ENCODE measurements at regions not wholly inside any gene's neighbourhood (a gene's known extent, or its start where the extent isn't known, plus 50 kb on each side); places are given as distances from the start of the nearest gene placed in this dataset.
"Not testable (repeated sequence)": the region's sequence is repeated elsewhere in the genome, so short reads cannot be mapped to it uniquely, and the experiment has no call there.

DNA sequence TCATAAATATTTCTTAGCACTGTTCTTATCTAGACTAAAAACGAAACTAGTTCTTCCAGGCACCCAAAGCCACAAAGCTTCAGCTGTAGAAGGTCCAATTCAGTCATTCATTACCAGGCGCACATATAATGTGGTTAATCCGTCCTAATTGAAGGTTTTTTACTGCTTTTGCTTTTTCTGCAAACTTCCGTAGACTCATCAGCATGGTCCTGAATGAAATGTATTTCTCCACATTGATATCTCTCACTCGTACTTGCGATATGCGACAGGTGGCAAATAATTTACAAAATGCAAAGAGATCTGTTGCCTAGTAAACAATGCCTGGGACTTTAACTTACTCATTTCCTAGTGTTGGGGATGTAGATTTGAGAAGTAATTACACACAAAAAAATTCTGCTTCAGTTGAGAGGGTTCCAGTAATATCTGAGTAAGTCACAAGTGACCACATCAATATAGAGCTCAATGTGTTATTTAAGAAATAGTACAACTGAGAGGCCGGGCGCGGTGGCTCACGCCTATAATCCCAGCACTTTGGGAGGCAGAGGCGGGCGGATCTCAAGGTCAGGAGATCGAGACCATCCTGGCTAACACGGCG is 75.0 kb upstream of the MBNL1 start:
- no peak for DNase-seq (ENCODE audit: low read depth in 2 of 2)

GRCh38 chr3:152195206-152195605 is 73.5 kb upstream of the MBNL1 start:
- DNase-seq (ENCODE audit: low read depth in 2 of 2): no peak

DNA sequence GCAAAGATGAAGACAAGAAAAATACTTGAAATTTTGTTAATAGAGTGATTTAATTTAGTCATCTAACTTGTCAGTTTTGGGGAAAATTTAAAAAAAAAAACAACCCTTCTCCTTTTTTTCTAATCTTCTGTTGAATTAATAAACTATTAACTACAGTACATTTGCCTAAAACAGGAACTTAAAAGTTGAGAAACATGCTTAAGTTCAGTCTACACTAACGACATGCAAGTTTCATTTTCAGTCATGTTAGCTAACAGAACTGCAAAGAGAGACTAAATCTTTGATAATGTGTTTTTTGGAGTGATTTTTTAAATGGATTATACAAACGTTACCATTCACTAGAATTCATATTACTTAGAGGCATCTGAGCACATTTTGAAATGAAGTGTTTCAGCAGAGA is 71.9 kb upstream of the MBNL1 start:
- DNase-seq (ENCODE audit: low read depth in 2 of 2): no peak

DNA sequence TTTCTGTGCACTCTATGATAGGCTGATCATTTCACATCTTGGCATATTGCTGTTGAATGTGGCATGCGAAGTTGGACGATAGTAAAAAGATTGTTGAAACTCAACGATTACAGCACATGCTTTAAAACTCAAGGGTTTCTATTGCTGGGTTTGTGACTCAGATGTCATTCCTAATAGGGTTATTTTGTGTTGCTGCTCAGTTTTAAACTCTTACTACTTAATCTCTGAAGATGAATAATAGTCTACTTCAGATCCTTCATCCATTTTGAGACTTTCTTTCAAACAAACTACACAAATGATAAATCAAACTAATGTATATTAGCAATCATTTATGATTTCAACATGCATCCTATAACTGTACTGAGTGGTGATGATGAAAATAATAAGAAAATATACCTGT is 71.3 kb upstream of the MBNL1 start:
- no peak for DNase-seq (ENCODE audit: low read depth in 2 of 2)

DNA sequence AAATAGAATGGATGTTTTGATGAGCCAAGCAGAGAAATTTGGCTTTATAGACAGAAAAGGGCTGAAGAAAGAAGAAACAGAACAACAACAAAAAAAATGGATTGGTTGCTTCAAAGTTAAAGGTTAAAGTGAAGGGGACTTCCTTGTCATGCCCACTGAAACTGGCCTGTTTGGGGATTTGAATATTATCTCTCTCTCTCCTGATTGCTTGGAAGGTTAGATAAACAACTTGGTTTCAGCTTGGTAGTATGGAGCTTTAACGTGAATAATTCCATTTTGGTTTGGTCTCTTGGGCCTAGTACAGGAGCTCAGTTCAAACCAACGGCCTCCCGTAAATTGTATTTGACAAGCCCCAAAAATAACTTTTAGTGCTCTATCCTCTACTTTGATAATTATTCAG is 70.8 kb upstream of the MBNL1 start:
- no peak for DNase-seq (ENCODE audit: low read depth in 2 of 2)

DNA sequence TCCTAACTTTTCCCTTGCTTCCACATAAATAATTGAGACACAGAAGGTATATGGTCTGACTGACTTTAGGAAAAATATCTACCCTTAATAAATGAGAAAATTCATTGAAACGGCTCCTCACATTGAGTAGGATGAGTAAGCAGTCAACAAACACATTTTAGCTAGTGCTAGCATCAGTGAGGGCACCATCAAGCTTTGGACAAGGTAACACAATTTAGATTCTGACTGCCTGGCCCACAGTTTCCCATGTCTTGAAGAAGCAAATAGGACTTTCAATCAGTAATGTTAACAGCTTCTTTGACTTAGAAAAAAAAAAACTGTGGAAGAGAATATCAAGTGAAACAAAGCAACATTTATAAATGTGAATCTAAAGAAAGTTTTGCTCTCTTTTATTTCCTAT is 70.1 kb upstream of the MBNL1 start:
- DNase-seq (ENCODE audit: low read depth in 2 of 2): no peak

DNA sequence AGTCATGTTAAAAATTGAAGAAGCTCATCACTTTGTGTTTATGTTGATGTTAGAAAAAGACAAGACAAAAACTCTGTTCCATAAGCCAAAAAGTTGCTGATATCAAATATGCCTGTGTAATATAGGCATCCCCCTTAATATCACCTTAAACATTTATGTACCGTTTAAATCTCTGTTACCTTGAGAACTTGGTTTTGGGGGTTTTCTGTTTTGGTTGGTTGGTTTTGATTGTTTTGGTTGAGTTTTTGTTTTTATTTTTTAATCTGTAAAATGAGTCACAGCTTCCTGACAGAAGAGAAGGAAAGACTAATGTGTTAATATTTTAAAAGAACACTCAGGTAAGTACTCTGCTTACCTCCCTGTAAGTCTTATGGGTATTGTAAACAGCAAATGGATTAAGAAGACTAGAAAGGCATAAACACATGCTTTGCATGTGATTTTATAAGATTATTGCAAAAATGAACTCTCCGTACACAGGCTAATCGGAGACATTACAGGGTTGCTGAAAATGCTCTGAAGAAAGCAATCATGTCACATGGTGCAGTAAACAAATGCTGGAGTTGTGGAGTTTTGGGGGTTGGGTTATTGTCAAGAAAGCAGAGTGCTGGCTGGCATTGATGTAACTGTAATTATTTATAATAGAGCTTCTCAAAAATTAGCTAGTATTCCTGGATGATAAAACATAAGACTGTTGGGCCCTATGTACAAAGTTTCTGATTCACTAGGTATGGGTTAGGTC is 69.5 kb upstream of the MBNL1 start:
- no peak for DNase-seq (ENCODE audit: low read depth in 2 of 2)

DNA sequence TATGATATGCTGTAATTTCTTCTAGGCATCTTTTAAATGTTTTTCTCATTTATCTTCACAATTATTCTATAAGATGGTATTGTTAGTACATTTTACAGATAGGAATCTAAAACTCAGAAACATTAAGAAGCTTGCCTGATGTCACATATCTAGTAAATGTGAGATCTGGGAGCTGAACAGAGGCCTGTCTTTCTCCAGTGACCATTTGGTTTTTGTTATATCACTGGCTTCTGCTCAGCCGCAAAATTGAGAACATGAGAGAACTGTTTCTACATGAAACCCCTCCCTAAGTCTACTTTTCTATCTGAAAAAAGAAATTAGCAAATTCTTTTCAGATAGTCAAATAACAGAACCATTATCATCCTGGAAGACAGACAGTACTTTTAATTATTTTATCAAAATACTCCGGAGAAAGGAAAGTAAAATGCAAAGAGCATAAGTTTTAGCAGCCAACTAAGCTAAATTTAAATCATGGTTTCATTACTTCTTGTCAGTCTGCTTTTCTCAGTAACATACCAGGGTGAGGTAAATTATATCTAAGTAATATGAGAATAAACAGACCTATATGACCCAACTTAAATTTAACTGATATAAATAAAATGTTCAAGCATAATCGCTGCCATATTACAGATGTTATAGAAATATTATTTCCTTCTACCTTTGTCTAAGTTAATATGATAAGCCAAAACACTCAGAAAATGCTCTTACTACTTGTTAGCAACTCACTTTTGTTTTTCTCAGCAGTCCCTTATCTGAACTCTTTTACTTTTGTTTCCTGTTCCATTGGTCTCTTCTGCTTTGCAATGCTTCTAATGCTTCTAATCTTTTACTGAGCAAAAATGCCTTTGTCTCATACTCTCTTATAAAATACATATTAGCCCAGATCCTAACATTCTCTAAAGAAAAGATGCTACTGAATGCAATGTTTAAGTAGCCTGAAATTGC is 68.0 kb upstream of the MBNL1 start:
- DNase-seq (ENCODE audit: low read depth in 2 of 2): no peak

- no peak for DNase-seq (ENCODE audit: low read depth in 2 of 2)
Observed at GRCh38 chr3:152202976-152203626, 65.6 kb upstream of the MBNL1 start.

GRCh38 chr3:152203652-152204051 is 65.1 kb upstream of the MBNL1 start:
- no peak for DNase-seq (ENCODE audit: low read depth in 2 of 2)

GRCh38 chr3:152204218-152204617 is 64.5 kb upstream of the MBNL1 start:
- DNase-seq (ENCODE audit: low read depth in 2 of 2): no peak

DNA sequence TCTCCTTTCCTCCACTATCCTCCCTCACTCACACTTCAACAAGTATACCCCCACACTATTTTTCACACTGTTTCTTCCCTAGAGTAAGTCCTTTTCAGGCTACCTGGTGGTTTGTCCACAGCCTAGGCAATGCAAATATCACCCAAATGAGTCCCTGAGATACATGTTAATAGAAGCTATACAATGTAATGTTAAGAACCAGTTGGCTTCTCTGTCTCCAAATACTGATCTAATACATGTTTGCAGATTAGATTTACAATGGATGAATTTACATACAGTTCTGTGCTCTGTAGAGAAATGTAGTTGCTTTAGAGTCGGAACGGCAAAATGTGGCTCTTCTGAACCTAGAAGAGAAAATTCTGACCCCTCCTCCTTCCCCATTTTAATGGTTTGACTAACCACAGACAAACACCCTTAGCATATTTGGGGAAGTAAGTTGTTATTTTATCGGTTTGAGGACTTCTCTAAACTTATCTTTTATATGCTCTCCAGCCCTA is 63.6 kb upstream of the MBNL1 start:
- DNase-seq (ENCODE audit: low read depth in 2 of 2): no peak

- no peak for DNase-seq (ENCODE audit: low read depth in 2 of 2)
Observed at GRCh38 chr3:152206243-152206760, 62.4 kb upstream of the MBNL1 start.

DNA sequence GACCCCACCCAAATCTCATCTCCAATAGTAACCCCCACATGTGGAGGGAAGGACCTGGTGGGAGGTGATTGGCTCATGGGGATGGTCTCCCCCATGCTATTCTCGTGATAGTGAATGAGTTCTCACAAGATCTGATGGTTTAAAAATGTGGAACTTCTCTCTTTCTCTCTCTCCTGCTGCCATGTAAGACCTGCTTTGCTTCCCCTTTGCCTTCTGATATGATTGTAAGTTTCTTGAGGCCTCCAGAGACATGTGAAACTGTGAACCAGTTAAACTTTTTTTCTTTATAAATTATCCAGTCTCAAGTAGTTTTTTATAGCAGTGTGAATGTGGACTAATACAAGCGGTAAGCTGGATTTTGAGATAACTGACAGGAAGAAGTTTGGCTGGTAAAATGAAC is 60.3 kb upstream of the MBNL1 start:
- no peak for DNase-seq (ENCODE audit: low read depth in 2 of 2)

DNA sequence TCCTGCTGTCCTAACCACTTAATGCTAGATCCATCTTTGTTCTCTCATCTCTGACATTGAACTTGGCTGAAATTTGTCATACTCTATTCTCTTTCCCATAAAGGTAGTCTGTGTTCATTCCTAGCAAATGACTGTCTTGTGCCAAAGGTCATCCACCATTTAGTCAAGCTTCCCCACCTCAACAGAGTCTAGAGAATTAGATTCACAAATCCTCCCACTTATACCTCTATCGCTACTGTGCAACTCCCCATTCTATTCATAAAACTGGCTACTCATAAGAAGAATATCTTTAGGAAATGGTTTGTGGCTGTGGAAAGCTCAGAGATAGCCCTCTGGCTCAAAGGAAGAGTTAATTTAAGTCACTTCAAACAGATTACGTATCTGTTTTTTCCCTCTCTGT is 59.7 kb upstream of the MBNL1 start:
- no peak for DNase-seq (ENCODE audit: low read depth in 2 of 2)

DNA sequence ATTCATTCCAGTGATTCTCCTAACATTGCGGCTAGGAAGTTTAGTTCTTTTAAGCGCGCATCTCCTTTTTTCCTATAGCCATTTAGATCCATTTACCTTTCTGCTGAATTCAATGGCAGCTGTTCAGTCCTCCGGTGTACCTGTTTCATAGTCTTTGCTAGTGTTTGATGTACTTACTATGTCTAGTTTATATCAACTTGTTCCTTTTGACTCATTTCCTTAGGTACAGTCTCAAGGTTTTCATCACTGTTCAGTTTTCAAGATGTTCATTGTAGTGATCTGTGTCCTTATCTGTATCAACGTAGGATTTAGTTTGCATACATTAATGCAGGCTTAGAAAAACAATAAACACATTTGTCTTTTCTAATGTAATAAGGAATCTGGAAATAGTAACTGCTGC is 59.0 kb upstream of the MBNL1 start:
- no peak for DNase-seq (ENCODE audit: low read depth in 2 of 2)

- DNase-seq (ENCODE audit: low read depth in 2 of 2): no peak
Observed at GRCh38 chr3:152210697-152211096, 58.0 kb upstream of the MBNL1 start.

DNA sequence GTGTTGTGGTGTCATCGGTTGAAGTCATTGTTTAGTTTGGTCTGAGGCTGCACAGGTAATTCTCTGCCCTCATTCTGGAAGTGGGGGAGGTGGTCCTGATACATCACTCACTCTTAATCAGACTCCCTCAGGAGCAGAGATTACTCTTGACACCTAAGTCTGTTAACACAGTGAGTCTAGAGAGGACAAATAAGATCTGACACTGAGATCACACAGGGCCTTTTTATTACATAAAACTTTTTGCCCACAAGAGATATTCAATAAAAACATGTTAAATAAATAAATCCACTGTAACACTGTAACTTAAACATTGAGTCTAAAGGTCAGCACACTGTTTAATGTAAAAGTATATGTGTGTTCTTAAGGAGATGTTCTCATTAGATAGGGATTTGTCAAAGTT is 57.1 kb upstream of the MBNL1 start:
- no peak for DNase-seq (ENCODE audit: low read depth in 2 of 2)

- no peak for DNase-seq (ENCODE audit: low read depth in 2 of 2)
Observed at GRCh38 chr3:152213203-152213602, 55.5 kb upstream of the MBNL1 start.

DNA sequence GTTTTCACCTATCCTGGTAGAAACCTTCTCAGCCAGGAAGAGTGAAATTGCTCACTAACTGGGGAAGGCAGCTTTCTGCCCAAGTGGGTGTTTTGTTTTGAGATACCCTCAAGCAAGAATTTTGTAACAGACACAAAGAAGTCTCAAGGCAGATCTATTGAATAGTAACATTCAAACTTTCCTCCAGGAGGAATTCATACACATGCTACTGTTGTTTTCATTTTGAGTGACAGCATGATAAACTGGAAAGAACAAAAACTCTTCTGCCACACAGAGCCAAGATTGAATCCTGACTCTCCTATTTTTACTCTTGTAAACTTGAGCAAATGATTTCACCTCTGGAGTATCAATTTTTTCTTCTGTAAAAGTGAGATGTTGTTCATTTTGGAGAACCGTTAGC is 54.8 kb upstream of the MBNL1 start:
- no peak for DNase-seq (ENCODE audit: low read depth in 2 of 2)

GRCh38 chr3:152216960-152217865 is 51.5 kb upstream of the MBNL1 start:
- not testable (repeated sequence) for DNase-seq (ENCODE audit: low read depth in 2 of 2)
